NCI-H2081 (cell line): ENCODE measurements at regions not wholly inside any gene's neighbourhood (a gene's known extent, or its start where the extent isn't known, plus 50 kb on each side); places are given as distances from the start of the nearest gene placed in this dataset.
A peak's percentile ranks its signal among the peaks of the same experiment; 100 is the strongest.

ENCODE experiments used
- DNase-seq, 2 experiments: peaks; one replicate each; lab custom pipeline; 2025; lab: John Stamatoyannopoulos, UW

- DNase-seq: no peak
Measured at GRCh38 chr15:27619204-27619603, 479.9 kb downstream of the OCA2 start.

GRCh38 chr15:27617013-27617412, 482.1 kb downstream of the OCA2 start:
- no peak for DNase-seq

GRCh38 chr15:27608248-27608647, 490.9 kb downstream of the OCA2 start:
- no peak for DNase-seq

- DNase-seq: peak in 1 of 2 experiments; percentile 56
Measured at GRCh38 chr15:27601239-27601960, 497.7 kb downstream of the OCA2 start.

- DNase-seq: no peak
Measured at GRCh38 chr15:27599034-27599433, 500.1 kb downstream of the OCA2 start.

- no peak for DNase-seq
Measured at GRCh38 chr15:27598251-27599009, 500.7 kb downstream of the OCA2 start.

- no peak for DNase-seq
Measured at GRCh38 chr15:27595211-27595610, 503.9 kb downstream of the OCA2 start.

- no peak for DNase-seq
Measured at GRCh38 chr15:27592036-27592760, 506.9 kb downstream of the OCA2 start.
